ENCODE measurements at regions not wholly inside any gene's neighbourhood (a gene's known extent, or its start where the extent isn't known, plus 50 kb on each side); places are given as distances from the start of the nearest gene placed in this dataset.
"Not testable (repeated sequence)": the region's sequence is repeated elsewhere in the genome, so short reads cannot be mapped to it uniquely, and the experiment has no call there.

DNA sequence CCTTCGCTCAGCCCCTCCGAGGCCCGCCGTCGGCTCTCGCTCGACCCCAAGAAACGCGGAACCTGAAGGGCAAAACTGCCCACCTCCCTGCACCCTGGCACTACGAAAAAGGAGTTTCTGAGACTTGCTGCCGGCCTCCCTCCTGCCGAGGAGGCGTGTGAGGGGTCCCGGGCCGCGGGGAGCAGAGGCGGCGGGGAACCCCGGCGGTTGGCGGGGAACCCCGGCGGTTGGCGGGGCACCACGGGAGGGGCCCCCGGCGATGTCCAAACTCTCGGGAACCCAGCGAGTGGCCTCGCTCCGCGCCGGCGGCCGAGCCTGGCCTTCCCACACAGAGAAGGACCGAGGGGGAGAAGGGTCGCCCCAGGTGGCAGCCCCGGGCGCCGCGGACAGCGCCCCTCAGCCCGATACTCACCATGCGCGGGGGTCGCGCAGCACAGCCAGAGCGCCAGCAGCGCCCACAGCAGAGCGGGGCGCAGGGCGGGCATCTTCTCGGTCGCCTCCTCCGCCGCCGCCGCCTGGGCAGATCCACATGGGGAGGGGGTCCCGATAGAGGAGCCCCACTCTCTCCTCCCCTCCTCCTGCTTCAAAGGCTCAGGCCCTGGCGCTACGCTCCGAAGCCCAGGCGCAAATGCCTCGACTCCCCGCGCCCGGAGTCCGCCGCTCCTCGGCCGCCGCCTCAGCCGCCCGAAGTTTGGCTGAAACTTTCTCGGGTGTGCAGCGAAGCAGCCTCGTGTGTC lies 69.4 kb upstream of the NUDT4B start:
- not testable (repeated sequence) for DNase-seq (ENCODE audit: low read depth)
- H3K4me3 ChIP-seq (ENCODE audit: low read depth, low read length) = peak overlapping the region; percentile 54

- DNase-seq (ENCODE audit: low read depth) = not testable (repeated sequence)
- peak overlapping the region; percentile 54 for H3K4me3 ChIP-seq (ENCODE audit: low read depth, low read length)
Observed at GRCh38 chr1:148679787-148680326, 68.7 kb upstream of the NUDT4B start.

GRCh38 chr1:148686735-148687134 lies 61.8 kb upstream of the NUDT4B start:
- not testable (repeated sequence) for DNase-seq (ENCODE audit: low read depth)

GRCh38 chr1:148687376-148687775 lies 61.2 kb upstream of the NUDT4B start:
- DNase-seq (ENCODE audit: low read depth); H3K4me3 ChIP-seq (ENCODE audit: low read depth, low read length): not testable (repeated sequence)

More at GRCh38 chr1:148686735-148687134, 61.8 kb upstream of the NUDT4B start:
- not testable (repeated sequence) for H3K4me3 ChIP-seq (ENCODE audit: low read depth, low read length)

All from LNCaP clone FGC (cell line).